HL-60/S4 treated with phorbol 12-myristate 13-acetate at 8.2 ng/mL for 4 days and 3 days (cell line): ENCODE measurements at regions not wholly inside any gene's neighbourhood (a gene's known extent, or its start where the extent isn't known, plus 50 kb on each side); places are given as distances from the start of the nearest gene placed in this dataset.

Experiments used
- in situ Hi-C: fragments of 300-500 bp; cut with MboI; formaldehyde crosslinking; loops from 2 replicates; pipeline ENCODE4 v1.15.0; 2022; ENCODE audit warnings: low sequenced_read_pairs

DNA sequence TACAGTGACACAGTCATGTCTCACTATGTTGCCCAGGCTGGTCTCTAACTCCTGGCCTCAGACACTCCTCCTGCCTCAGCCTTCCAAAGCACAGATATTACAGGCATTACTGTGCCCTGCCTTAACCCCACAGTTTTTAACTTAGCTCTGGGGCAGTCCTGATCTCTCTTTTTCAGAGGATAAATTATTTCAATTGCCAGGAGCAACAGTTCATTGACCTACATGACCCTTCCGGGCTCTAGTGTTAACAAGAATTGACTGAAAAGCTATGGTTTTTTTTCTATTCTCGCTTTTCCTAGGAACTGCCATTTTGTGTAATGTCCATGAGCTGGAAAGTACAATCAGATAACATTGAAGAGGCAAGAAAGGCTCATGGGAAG lies 92.8 kb downstream of the HNRNPLL start:
- in situ Hi-C loops = loop anchor here (10.0 kb wide), 1 partner anchor 195 kb away; no protein-coding TSS in a partner anchor

DNA sequence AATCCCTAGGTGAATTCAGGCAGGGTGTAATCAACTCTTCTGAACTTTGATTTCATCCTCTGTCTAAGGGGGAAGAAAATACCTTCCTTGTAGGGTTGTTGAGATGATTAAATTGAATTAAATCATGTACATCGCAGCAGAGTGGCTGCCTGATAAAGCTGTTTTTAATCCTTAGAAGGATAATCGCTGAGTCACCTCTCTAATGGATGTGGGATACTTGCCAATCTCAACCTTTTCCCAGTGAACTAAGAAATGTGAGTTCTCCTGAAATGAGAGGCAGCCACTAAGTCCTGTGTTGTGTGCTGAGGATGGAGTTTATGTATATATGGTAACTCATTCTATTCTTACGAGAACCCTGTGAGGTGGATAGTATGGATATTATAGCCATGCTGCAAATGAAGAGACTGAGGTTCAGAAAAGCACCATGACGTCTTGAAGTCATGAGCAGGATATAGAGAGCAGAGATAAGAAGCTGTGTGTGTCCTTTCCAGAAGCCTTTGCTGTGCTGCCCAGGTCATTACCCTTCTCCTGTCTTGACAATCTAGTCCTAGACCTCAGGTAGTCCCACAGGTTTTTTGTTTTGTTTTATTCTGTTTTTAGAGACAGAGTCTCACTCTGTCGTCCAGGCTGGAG lies 93.3 kb downstream of the HNRNPLL start:
- in situ Hi-C loops = loop anchor here (10.0 kb wide), 1 partner anchor 195 kb away; no protein-coding TSS in a partner anchor

DNA sequence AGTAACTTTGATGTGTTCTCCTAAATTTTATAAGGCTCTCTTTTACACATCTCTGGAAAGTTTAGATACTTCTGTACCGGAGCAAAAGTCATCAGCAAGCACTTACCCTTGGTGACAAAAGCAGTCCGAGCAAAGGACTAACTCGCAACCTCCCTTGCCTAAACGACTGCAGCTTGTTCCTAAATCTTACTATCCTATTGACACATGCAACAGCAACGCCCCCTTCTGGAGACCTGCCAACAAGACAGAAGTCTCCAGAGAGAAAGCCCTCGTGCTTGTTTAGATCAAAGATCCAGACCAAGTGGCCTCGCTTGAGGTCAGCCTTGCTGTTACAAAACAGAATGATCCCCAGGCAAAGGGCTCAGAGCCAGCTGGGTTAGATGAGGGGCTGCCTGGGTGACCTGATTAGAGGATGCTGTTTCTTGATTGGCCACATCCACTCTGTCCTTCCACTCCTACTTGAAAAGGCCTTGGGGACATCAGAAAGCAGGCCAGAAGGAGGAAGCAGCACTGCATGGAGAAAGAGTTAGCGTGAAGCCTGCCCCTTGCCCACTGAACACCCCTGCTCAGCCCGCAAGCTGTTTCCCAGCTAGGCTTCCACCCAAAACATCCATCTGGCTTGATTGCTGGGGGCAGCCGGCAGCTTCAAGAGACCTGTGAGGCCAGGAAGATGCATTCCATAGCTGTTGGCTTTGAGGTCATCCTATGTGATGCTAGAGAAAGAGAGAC lies 94.3 kb downstream of the HNRNPLL start:
- in situ Hi-C loops = loop anchor here (10.0 kb wide), 1 partner anchor 194 kb away; no protein-coding TSS in a partner anchor

DNA sequence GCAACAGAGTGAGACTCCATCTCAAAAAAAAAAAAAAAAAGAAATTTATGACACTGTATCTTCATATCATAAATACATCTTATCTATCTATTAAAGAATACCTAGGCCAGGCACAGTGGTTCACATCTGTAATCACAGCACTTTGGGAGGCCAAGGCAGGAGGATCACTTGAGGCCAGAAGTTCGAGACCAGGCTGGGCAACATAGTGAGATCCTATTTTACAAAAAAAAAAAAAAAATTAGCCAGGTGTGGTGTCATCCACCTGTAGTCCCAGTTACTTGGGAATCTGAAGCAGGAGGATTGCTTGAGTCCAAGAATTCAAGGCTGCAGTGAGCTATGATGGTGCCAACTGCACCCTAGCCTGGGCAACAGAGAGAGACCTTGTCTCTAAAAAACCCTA lies 95.0 kb downstream of the HNRNPLL start:
- in situ Hi-C loops = loop anchor here (10.0 kb wide), 1 partner anchor 193 kb away; no protein-coding TSS in a partner anchor

DNA sequence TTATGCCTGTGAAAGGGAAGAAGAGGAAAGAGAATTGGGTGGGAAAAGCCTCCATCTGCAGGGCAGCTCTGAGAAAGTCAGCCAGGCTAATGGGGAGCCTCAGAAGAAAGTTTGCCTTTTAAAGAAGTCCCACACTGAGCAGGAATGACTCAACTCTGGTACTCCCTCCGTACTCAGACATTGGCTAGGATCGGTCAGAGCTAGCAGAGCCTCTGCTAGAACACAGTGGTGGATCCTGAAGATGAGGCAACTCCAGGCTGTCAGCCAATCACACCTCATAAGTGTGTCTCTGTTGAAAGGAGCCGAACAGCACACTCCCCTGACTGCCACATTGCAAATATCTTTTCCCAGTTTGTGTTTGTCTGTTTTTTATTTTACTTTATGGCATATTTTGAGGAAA lies 96.9 kb downstream of the HNRNPLL start:
- in situ Hi-C loops = loop anchor here (10.0 kb wide), 1 partner anchor 191 kb away; no protein-coding TSS in a partner anchor

DNA sequence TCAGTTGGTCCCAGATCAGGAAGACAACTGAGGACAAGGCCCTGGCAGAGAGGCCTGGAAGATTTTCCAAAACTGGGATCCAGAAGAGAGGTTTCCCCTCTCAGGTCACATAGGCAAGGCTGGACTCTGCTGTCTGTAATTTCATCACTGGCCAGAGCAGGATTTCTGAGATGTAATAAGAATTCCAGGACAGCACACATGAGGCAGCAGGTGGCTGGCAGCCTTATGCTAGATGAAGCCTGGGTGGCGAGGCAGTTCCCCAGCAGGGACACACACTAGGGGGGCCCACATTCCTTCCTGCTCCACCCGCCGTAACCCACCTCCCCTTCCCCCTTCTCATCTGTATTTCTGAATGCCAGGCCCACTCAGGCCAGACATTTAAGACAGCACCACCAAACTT lies 98.6 kb downstream of the HNRNPLL start:
- in situ Hi-C loops = loop anchor here (10.0 kb wide), 1 partner anchor 189 kb away; no protein-coding TSS in a partner anchor

DNA sequence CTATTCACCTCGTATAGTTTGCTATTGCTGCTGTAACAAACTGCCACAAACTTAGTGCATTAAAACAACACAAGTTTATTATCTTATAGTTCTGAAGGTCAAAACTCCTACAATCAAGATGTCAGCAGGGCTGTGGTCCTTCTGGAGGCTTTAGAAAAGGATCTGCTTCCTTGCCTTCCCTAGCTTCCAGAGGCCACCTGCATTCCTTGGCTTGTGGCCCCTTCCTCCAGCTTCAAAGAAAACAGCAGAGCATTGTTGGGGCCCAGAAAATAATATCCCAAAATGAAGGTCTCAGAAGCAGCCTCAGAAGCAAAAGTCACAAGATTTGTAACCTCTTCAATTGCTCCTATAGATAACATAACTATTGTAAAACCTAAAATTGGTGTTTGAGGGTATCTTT lies 100.6 kb downstream of the HNRNPLL start:
- in situ Hi-C loops = loop anchor here (10.0 kb wide), 1 partner anchor 187 kb away; no protein-coding TSS in a partner anchor

DNA sequence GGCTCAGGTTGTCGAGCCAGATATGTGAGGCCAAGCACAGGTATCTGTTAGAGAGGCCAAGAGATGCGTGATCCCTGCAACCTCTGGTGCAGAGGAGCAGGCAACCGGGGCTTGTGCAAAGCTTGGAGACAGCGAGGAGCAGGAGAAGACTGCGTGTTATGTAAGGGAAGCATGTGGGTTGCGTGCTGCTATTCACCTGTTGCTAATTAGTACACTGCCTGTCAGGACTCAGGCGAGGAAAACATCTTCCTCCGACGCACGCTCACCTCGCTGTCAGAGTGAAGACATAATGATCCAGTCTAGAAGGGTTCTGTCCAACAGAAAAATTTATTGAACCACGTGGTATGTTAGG lies 102.5 kb downstream of the HNRNPLL start:
- in situ Hi-C loops = loop anchor here (10.0 kb wide), 1 partner anchor 185 kb away; no protein-coding TSS in a partner anchor

DNA sequence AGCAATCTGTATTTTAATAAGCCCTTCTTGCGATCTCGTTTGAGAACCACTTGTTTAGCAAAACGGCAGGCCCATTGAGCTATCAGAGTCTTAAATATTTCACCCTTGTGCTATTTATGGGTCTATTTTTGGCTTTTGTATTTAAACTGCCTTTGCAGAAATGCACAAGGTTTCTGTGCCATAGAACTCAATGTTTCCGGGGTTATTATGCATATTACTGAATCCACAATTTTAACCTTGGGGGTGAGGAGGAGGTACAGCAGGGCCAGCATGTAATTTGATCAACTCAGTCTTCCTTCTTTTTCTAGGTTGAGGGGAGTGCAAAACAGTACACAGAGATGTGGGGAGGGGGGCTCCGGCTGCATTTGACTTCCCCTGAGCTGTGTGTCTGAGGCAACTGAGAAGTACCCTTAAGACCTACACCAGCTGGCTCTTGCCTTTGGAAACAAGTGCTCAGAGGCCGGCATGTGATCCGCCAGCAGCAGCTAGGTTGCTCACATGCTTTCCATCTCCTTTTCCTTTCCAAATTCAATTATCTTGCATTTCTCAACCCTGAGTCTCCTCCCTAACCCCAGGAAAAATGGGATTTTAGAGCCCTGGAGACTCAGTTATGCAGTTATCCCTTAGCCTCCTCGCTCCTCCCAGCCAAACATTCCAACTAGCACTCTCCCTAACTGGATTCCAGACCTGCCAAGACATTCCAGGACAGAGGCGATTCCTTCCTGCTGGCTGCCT lies 103.0 kb downstream of the HNRNPLL start:
- in situ Hi-C loops = loop anchor here (10.0 kb wide), 1 partner anchor 185 kb away; no protein-coding TSS in a partner anchor

DNA sequence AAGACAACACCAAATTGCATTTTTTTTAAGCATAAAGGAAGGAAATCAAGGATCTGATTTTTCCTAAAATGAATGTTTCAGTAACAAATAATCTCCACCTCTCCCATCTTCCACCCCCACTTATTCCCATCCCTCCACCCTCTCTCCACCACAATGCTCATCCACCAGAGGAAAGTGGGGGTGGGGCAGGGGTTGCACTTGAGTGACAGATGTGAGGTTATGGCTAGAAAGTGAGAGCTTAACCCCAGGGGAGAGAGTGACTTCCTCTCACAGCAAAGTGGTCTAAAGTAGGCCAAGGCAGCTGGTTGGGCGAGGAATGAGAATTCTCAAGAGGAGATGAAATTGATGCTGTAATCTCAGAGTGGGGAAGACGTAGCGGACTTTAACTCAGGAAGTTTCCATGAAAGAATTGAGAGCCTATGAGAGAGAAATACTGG lies 104.7 kb downstream of the HNRNPLL start:
- in situ Hi-C loops = no loop called here

DNA sequence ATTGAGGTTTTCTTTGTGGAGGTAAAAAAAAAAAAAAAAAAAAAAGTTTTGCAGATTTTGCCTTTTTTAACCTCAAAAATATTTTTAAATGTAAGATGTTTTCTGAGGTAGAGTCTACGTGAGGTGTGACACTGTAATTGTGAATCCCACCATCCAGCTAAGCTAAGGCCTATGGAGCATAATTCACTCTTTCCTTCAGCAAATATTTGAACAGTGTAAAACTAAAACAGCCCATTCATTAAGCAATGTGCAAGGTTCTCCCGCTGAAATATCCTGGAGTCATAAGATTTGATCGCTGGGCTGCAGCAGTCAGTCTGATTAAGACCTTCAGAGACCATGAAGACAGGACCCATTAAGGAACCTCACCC lies 105.1 kb downstream of the HNRNPLL start:
- in situ Hi-C loops = no loop called here

DNA sequence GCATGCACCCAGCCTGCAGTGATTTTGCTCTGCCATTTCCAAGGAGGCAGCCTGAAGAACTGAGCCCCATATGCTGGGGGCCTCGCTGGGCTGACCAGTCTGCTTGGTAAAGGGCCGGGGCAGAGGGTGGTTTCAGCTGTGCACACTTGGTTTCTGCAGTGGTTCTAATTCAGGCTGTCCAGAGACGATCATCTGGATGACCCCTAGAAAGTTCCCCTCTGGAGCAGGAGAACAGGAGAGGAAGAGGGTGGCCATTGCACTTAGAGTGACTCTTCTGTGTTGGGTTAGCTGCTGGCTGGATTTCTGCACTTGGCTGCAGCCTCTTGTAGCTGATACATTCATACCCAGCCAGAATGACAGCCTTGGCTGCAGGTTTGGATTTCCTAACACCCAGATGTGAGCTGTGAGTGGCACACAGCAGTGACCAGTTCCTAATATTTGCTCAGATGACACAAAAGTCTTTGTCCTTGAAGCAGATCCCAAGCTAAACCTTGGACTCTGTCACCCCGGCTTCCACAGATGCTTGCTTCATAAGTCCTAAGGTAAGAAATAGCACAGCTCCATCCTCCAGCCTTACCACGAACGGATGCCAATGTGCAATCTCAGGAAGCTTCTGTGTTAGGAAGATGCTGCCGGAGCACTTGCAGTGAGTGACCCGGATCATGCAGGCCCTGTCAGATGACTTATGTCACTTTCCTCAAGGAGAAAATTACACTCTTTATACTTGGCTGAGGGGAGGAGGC lies 105.6 kb downstream of the HNRNPLL start:
- in situ Hi-C loops = no loop called here

DNA sequence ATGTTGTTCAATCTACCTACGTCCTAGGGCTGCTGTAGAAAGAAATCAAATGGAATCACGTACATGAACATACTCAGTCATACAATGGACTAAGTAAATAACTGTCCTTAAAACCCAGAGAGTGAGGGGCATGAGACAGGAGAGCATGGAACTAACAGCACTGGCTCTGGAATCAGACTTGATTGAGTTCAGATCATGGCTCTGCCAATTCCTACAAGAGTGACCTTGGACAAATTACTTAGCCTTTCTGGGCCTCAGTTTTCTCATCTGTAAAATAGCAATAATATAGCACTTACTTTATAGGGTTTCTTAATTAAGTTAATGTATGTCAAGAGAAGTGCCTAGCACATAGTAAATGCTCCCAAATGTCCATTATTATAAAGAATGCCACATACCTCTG lies 106.8 kb downstream of the HNRNPLL start:
- in situ Hi-C loops = no loop called here

DNA sequence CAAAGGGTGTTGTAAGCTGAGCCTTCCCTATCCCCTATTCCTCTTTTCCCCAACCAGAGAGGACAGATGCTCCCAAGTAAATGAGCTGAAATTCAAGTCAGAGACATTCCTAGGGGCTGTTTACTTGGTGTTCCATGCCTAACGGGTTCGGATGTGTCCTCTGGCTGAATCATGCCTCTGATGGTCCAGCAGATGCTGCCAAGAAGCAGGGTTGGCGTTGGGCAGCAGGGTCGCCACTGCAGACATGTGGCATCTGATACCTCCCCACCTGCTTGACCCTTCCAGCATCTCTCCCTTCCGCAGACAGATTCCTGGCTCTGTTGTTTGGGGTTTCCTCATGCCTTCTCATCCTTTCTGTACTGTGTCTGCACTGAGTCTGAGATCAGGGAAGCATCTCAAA lies 108.3 kb downstream of the HNRNPLL start:
- in situ Hi-C loops = no loop called here

DNA sequence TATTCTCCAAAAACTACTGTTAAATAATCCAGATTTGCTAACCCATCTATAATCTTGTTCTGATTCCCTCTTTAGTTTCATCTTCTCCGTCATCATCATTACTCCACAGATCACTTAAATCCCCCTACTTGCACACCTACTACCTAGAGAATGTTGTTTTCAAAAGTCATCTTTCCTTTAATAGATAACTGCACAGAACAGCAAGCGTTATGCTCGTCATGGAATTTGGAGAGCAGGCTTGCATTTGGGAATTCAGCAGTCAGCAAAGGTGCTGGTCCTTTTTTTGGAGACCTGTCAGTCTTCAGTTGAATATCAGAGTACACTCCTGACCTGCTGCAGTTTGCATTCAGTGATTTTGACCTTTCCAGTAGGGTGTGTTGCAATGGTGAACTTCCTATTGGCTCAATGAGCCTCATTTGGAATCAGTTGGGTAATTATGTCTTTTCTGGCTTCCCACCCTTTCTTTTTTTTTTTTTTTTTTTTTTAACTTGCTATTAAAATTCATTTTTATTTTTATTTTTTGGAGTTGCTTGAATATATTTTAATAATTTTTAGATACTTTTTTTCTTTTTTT lies 110.6 kb downstream of the HNRNPLL start:
- in situ Hi-C loops = no loop called here

DNA sequence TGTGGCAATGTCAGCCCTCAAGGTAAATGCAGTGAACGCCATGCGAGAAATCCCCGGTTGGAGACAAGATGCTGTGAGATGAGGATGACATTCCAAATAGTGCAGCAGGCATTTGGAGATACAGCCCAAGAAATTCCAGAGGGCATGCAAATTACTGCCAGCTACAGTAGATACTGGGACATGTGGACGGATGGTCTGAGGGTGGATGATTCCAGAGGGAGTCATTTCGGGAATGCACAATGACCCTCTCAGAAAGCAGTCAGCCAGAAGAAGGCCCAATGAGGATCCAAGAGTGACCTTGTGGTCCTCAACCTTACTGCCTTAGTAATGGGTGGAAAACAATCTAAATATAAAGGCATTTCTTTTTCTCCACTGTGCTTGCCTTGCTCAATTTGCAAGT lies 111.3 kb downstream of the HNRNPLL start:
- in situ Hi-C loops = no loop called here

DNA sequence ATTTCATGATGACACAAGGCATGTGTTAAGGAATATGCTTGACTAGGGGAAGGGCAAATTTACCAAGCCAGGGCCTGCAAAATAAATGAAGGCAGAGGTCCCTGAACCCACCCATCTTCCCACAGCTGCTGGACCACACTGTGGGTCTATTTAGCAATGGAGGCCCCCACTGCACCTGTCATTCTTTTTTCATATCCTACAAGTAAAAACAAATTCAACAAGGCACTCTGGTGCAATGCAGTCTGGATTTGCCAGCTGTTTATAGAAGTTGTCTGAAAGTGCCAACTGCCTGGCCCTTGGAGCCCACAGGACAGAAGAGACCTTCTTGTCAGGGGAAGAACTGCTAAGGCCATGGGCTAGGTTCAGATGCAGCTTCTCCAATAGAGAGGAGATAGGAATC lies 112.8 kb upstream of the ATL2 start:
- in situ Hi-C loops = no loop called here

DNA sequence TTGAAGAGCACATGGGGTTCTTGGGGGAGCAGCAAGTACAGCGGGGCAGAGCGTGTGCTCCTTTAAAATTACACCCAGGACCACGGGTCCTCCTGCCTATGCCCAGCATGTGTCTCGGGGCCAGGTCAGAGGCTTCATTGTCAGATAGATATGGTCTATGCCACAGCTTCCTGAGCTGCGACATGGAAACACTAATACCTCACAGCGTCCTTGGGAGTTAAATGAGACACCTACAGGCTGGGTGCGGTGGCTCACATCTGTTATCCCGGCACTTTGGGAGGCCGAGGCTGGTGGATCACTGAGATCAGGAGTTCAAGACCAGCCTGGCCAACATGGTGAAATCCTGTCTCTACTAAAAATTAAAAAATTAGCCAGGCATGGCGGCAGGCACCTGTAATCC lies 110.8 kb upstream of the ATL2 start:
- in situ Hi-C loops = no loop called here

DNA sequence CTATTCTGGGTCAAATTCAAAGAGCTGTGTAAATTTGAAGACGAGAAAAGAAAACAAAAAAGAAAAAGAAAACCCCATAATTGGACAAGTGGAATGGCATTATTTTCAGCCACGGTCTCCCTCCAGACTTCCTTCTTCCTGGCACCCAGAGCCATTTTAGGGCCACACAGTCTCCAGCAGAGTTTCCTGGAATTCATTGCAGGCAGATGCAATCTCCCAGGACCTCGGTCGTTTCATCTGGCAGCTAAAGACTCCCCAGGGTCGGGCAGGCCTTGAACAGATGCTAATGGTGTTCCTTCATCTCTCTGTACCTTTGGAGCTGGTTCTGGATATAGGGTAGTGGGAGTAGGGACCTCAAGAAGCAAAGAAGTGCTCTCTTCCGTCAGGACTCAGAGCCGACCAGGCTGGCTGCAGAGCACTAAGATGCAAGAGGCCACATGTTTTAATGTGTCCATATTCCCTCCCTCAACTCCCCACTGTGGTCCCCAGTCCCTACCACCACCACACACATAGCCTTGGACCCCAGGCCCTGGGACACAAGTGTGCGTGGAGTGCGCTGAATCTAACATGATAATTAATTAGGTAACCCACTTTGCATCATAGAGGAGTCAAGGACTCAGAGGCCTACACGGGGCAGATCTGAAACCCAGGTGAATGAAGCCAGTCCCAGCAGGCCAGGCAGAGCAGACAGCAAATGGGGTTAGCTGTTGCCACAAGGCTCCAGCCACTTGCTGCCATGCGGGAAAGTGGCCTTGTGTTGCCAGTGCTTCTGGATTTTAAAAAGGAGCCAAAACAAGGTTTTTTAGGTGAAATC lies 109.3 kb upstream of the ATL2 start:
- in situ Hi-C loops = no loop called here

DNA sequence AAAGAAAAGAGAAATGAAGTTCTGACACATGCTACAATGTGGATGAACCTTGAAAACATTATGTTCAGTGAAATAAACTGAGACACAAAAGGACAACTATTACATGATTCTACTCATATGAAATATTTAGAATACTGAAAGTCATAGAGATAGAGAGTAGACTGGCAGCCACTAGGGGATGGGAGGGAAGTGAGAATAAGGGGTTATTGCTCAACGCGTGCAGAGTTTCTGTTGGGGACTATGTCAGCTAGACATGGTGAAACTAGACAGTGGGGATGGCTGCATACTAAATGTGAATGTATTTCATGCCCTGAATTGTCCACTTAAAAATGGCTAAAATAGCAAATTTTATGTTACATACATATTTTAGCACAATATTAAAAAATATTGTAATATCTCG lies 108.7 kb upstream of the ATL2 start:
- in situ Hi-C loops = no loop called here
